Suprapubic skin (tissue), 4 donors: ENCODE measurements at regions not wholly inside any gene's neighbourhood (a gene's known extent, or its start where the extent isn't known, plus 50 kb on each side); places are given as distances from the start of the nearest gene placed in this dataset.

Source experiments
- DNase-seq, 2 donors: peaks; one replicate each; pipeline ENCODE4 v3.0.0-alpha.2; 2019; ENCODE audit warnings: low spot score in 2 of 2
- H3K27ac ChIP-seq: fragments of 200-600 bp; sonication (generic); one replicate; pipeline ENCODE4 v1.5.1; 2019
- H3K27me3 ChIP-seq: fragments of 200-600 bp; sonication (generic); one replicate; pipeline ENCODE4 v1.5.1; 2019
- H3K36me3 ChIP-seq: fragments of 200-600 bp; sonication (generic); one replicate; pipeline ENCODE4 v1.5.1; 2019
- H3K4me1 ChIP-seq: fragments of 200-600 bp; sonication (generic); one replicate; pipeline ENCODE4 v1.5.1; 2019
- H3K4me3 ChIP-seq: fragments of 200-600 bp; sonication (generic); one replicate; pipeline ENCODE4 v1.5.1; 2019; ENCODE audit warnings: mild to moderate bottlenecking
- H3K9me3 ChIP-seq: fragments of 200-600 bp; sonication (generic); one replicate; pipeline ENCODE4 v1.5.1; 2019
- CTCF ChIP-seq, 2 donors: fragments of 200-600 bp in 1 of 2; fragments of 450-650 bp in 1 of 2; sonication (generic) in 1 of 2; IDR thresholded peaks; one replicate each; pipeline ENCODE4 v1.5.1; 2016 to 2019; ENCODE audit warnings: antibody characterized with exemption in 2 of 2, mild to moderate bottlenecking in 1 of 2, moderate library complexity in 1 of 2
- EP300 ChIP-seq: sonication (generic); formaldehyde crosslinking; IDR thresholded peaks from one replicate; pipeline ENCODE4 v1.6.1; 2017; ENCODE audit warnings: antibody characterized with exemption
- POLR2A ChIP-seq, 2 donors: fragments of 450-650 bp; IDR thresholded peaks; one replicate each; pipeline ENCODE4 v1.6.1; 2017; ENCODE audit warnings: antibody characterized with exemption in 2 of 2, mild to moderate bottlenecking in 2 of 2, moderate library complexity in 2 of 2
- POLR2AphosphoS5 ChIP-seq, 3 donors: sonication (generic); formaldehyde crosslinking; IDR thresholded peaks; one replicate each; pipeline ENCODE4 v1.6.1; 2017; ENCODE audit warnings: antibody characterized with exemption in 3 of 3
- WGBS: methylation state at CpG from one replicate; pipeline ENCODE4 v1.1.5; 2018; 5-methylcytosine and 5-hydroxymethylcytosine counted together

GRCh38 chr13:27367570-27367969 is 56.8 kb upstream of the GTF3A start:
- no peak for DNase-seq
- 69% methylated on average over 5 of the region's 5 CpGs for WGBS
- Histone ChIP-seq H3K4me3 (no peak overlapping the region), H3K4me1 (peaks cover 1% of the 10 kb centered on the region), H3K27ac (no peak overlapping the region), H3K27me3 (peaks cover 36% of the 10 kb centered on the region), H3K36me3 (no peaks in the 10 kb centered on the region), H3K9me3 (no peaks in the 10 kb centered on the region)
- no peak for TF ChIP-seq CTCF (IDR thresholded peaks at IDR 0.05)
- TF ChIP-seq POLR2AphosphoS5 (IDR thresholded peaks at IDR 0.05) = no peak
- TF ChIP-seq EP300 = no peak
- TF ChIP-seq POLR2A (IDR thresholded peaks at IDR 0.05) = no peak

- Histone ChIP-seq H3K4me1 (no peaks in the 10 kb centered on the region), H3K27ac (no peak overlapping the region), H3K36me3 (no peaks in the 10 kb centered on the region), H3K4me3 (no peak overlapping the region), H3K27me3 (peaks cover 46% of the 10 kb centered on the region), H3K9me3 (no peaks in the 10 kb centered on the region)
- WGBS = 90% methylated on average over 12 of the region's 12 CpGs
- no peak for TF ChIP-seq POLR2A (IDR thresholded peaks at IDR 0.05)
- no peak for TF ChIP-seq EP300
- no peak for TF ChIP-seq POLR2AphosphoS5 (IDR thresholded peaks at IDR 0.05)
- TF ChIP-seq CTCF (IDR thresholded peaks at IDR 0.05) = no peak
- no peak for DNase-seq
Observed at GRCh38 chr13:27370305-27370872, 54.0 kb upstream of the GTF3A start.

- H3K27ac ChIP-seq = no peak overlapping the region
- H3K4me1 ChIP-seq = peaks cover 3% of the 10 kb centered on the region
- peaks cover 52% of the 10 kb centered on the region for H3K27me3 ChIP-seq
- WGBS = 79% methylated on average over 5 of the region's 5 CpGs
- H3K9me3 ChIP-seq = no peaks in the 10 kb centered on the region
- H3K4me3 ChIP-seq = no peak overlapping the region
- TF ChIP-seq CTCF (IDR thresholded peaks at IDR 0.05) (no peak), POLR2AphosphoS5 (IDR thresholded peaks at IDR 0.05) (no peak), EP300 (no peak), POLR2A (IDR thresholded peaks at IDR 0.05) (no peak)
- no peak for DNase-seq
- no peaks in the 10 kb centered on the region for H3K36me3 ChIP-seq
Observed at GRCh38 chr13:27371932-27372331, 52.5 kb upstream of the GTF3A start.

- Histone ChIP-seq H3K27me3 (peaks cover 45% of the 10 kb centered on the region), H3K36me3 (no peaks in the 10 kb centered on the region), H3K4me3 (no peak overlapping the region), H3K9me3 (no peaks in the 10 kb centered on the region), H3K4me1 (peaks cover 3% of the 10 kb centered on the region), H3K27ac (no peak overlapping the region)
- 38% methylated on average over 11 of the region's 11 CpGs for WGBS
- no peak for DNase-seq
- TF ChIP-seq EP300 (no peak), POLR2A (IDR thresholded peaks at IDR 0.05) (no peak), POLR2AphosphoS5 (IDR thresholded peaks at IDR 0.05) (no peak), CTCF (IDR thresholded peaks at IDR 0.05) (no peak)
Observed at GRCh38 chr13:27372896-27373295, 51.5 kb upstream of the GTF3A start.

GRCh38 chr13:27374126-27374613 is 50.2 kb upstream of the GTF3A start:
- Histone ChIP-seq H3K27me3 (peaks cover 38% of the 10 kb centered on the region), H3K4me3 (no peak overlapping the region), H3K36me3 (no peaks in the 10 kb centered on the region), H3K9me3 (no peaks in the 10 kb centered on the region), H3K4me1 (peaks cover 3% of the 10 kb centered on the region), H3K27ac (no peak overlapping the region)
- WGBS = 80% methylated on average over 10 of the region's 10 CpGs
- TF ChIP-seq POLR2AphosphoS5 (IDR thresholded peaks at IDR 0.05) = no peak
- no peak for TF ChIP-seq EP300
- TF ChIP-seq POLR2A (IDR thresholded peaks at IDR 0.05) = no peak
- TF ChIP-seq CTCF (IDR thresholded peaks at IDR 0.05) = no peak
- DNase-seq = no peak
